ENCODE measurements at regions not wholly inside any gene's neighbourhood (a gene's known extent, or its start where the extent isn't known, plus 50 kb on each side); places are given as distances from the start of the nearest gene placed in this dataset.

- Histone ChIP-seq H3K9me3 (peaks cover 0 to 11% (median 3%) of the 10 kb centered on the region in 4 donors), H3K36me3 (no peaks in the 10 kb centered on the region), H3K4me1 (peaks cover 0 to 4% (median 0%) of the 10 kb centered on the region in 4 donors), H3K27me3 (no peaks in the 10 kb centered on the region), H3K27ac (no peak overlapping the region), H3K4me3 (no peak overlapping the region)
- no peak for TF ChIP-seq CTCF (IDR thresholded peaks at IDR 0.05)
- TF ChIP-seq POLR2A (IDR thresholded peaks at IDR 0.05) = no peak
- TF ChIP-seq EP300 (IDR thresholded peaks at IDR 0.05) = no peak
- no peak for TF ChIP-seq POLR2AphosphoS5 (IDR thresholded peaks at IDR 0.05)
- DNase-seq = no peak
- intact Hi-C loops (cut with DNase I; ENCODE audit: low total_unique reads) = no loop called here
These were observed 438.1 kb upstream of the CLINT1 start for GRCh38 chr5:158297002-158297527.

GRCh38 chr5:158294701-158295100 is 435.8 kb upstream of the CLINT1 start:
- no peak for DNase-seq
- Histone ChIP-seq H3K9me3 (peaks cover 0 to 11% (median 3%) of the 10 kb centered on the region in 4 donors), H3K27me3 (no peaks in the 10 kb centered on the region), H3K36me3 (no peaks in the 10 kb centered on the region), H3K27ac (no peak overlapping the region), H3K4me1 (no peaks in the 10 kb centered on the region), H3K4me3 (no peak overlapping the region)
- intact Hi-C loops (cut with DNase I; ENCODE audit: low total_unique reads) = no loop called here
- 64 to 85% (median 76%) methylated on average over 6 of the region's 6 CpGs for WGBS, 5 donors
- TF ChIP-seq POLR2AphosphoS5 (IDR thresholded peaks at IDR 0.05) = no peak

- WGBS, 5 donors = 74 to 94% (median 82%) methylated on average over 1 of the region's 1 CpG
- H3K27me3 ChIP-seq = no peaks in the 10 kb centered on the region
- no peak overlapping the region for H3K4me3 ChIP-seq
- no peaks in the 10 kb centered on the region for H3K36me3 ChIP-seq
- peaks cover 0 to 4% (median 0%) of the 10 kb centered on the region in 4 donors for H3K4me1 ChIP-seq
- no peak for TF ChIP-seq CTCF (IDR thresholded peaks at IDR 0.05)
- TF ChIP-seq POLR2AphosphoS5 (IDR thresholded peaks at IDR 0.05) = no peak
- H3K9me3 ChIP-seq = peaks cover 0 to 11% (median 3%) of the 10 kb centered on the region in 4 donors
- no peak overlapping the region for H3K27ac ChIP-seq
- intact Hi-C loops (cut with DNase I; ENCODE audit: low total_unique reads) = no loop called here
- DNase-seq = no peak
These were observed 434.0 kb upstream of the CLINT1 start for GRCh38 chr5:158292981-158293380.

- Histone ChIP-seq H3K36me3 (no peaks in the 10 kb centered on the region), H3K4me3 (no peak overlapping the region), H3K27me3 (no peaks in the 10 kb centered on the region), H3K9me3 (peaks cover 0 to 5% (median 2%) of the 10 kb centered on the region in 4 donors), H3K4me1 (peaks cover 0 to 10% (median 4%) of the 10 kb centered on the region in 4 donors), H3K27ac (no peak overlapping the region)
- intact Hi-C loops (cut with DNase I; ENCODE audit: low total_unique reads) = no loop called here
- no peak for TF ChIP-seq CTCF (IDR thresholded peaks at IDR 0.05)
- TF ChIP-seq POLR2AphosphoS5 (IDR thresholded peaks at IDR 0.05) = no peak
- no peak for TF ChIP-seq EP300 (IDR thresholded peaks at IDR 0.05)
- TF ChIP-seq POLR2A (IDR thresholded peaks at IDR 0.05) = no peak
- WGBS, 5 donors = 88 to 96% (median 92%) methylated on average over 1 of the region's 1 CpG
- DNase-seq = no peak
These were observed 431.0 kb upstream of the CLINT1 start for GRCh38 chr5:158289967-158290366.

- peaks cover 0 to 3% (median 1%) of the 10 kb centered on the region in 4 donors for H3K9me3 ChIP-seq
- H3K27ac ChIP-seq = no peak overlapping the region
- no peaks in the 10 kb centered on the region for H3K27me3 ChIP-seq
- H3K4me3 ChIP-seq = no peak overlapping the region
- TF ChIP-seq POLR2A (IDR thresholded peaks at IDR 0.05) (no peak), EP300 (IDR thresholded peaks at IDR 0.05) (no peak), POLR2AphosphoS5 (IDR thresholded peaks at IDR 0.05) (no peak), CTCF (IDR thresholded peaks at IDR 0.05) (no peak)
- peaks cover 0 to 10% (median 4%) of the 10 kb centered on the region in 4 donors for H3K4me1 ChIP-seq
- 42 to 100% (median 97%) methylated on average over 1 of the region's 1 CpG for WGBS, 5 donors
- no peak for DNase-seq
- intact Hi-C loops (cut with DNase I; ENCODE audit: low total_unique reads) = no loop called here
- no peaks in the 10 kb centered on the region for H3K36me3 ChIP-seq
These were observed 429.3 kb upstream of the CLINT1 start for GRCh38 chr5:158288272-158288657.
